ENCODE measurements at regions not wholly inside any gene's neighbourhood (a gene's known extent, or its start where the extent isn't known, plus 50 kb on each side); places are given as distances from the start of the nearest gene placed in this dataset.

- no peak for TF ChIP-seq CTCF (conservative IDR thresholded peaks at IDR 0.05 in 1 of 2, IDR thresholded peaks at IDR 0.05 in 1 of 2; ENCODE audit: extremely low read depth in 1 of 2, insufficient read depth in 1 of 2, low read depth in 1 of 2, low read length in 2 of 2)
- TF ChIP-seq EZH2 (IDR thresholded peaks at IDR 0.05; ENCODE audit: borderline replicate concordance, low read length) = no peak
These were observed 415.1 kb downstream of the SOX11 start for GRCh38 chr2:6107290-6107689.
